ENCODE measurements at regions not wholly inside any gene's neighbourhood (a gene's known extent, or its start where the extent isn't known, plus 50 kb on each side); places are given as distances from the start of the nearest gene placed in this dataset.
"Not testable (repeated sequence)": the region's sequence is repeated elsewhere in the genome, so short reads cannot be mapped to it uniquely, and the experiment has no call there.

- 95 to 96% (median 95%) methylated on average over 21 to 22 of the region's 22 CpGs for WGBS, 4 donors
- Histone ChIP-seq H3K4me1 (peaks cover 0 to 12% (median 5%) of the 10 kb centered on the region in 12 donors), H3K27me3 (peaks cover 0 to 3% (median 0%) of the 10 kb centered on the region in 9 donors), H3K4me3 (no peak overlapping the region), H3K36me3 (no peaks in the 10 kb centered on the region), H3K9me3 (no peaks in the 10 kb centered on the region), H3K27ac (no peak overlapping the region)
- DNase-seq (no peak), ATAC-seq (no peak)
- intact Hi-C loops (cut with DNase I) = no loop called here
- no peak for TF ChIP-seq POLR2A (IDR thresholded peaks at IDR 0.05)
- TF ChIP-seq CTCF (IDR thresholded peaks at IDR 0.05) = no peak
Measured at GRCh38 chr14:103231376-103232019, 102.5 kb upstream of the EIF5 start.

DNA sequence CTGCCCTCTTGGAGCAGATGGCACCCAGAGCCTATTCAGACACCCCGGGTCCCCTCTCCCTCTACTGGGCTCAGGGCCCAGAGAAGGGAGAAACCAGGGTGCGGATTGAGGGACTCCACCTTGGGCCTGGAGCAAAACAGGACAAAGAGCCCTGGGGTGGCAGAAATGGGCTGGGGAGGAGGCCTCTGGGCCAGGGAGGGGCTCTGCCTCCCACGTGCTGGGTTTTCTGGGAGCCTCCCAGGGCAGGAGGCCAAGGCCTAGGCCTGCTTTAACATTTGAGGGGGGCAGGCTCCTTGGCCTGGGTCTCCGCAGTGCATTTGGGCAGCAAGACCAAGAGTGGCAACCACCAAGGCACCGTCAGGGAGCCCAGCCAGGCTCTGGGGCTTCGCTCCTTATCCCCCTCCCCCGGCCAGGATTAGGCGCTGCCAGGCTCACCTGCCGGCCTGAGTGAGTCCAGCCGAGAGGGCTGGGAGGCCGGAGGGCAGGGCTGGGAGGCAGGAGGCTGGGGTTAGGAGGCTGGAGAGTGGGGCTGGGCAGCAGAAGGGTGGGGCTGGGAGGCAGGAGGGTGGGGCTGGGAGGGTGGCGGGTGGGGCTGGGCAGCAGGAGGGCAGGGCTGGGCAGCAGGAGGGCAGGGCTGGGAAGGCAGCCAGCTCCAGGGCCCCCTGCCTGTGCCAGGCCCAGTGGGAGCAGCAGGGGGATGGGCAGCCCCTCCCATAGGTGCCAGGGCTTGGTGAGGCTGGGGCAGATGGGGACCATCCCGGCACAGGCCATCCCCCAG, 101.8 kb upstream of the EIF5 start:
- ATAC-seq (peak in 1 of 4 donors; percentile 35), DNase-seq (peak in 1 of 5 donors; percentile 41)
- 84 to 90% (median 88%) methylated on average over 10 to 13 of the region's 13 CpGs for WGBS, 4 donors
- Histone ChIP-seq H3K27me3 (peaks cover 0 to 3% (median 0%) of the 10 kb centered on the region in 9 donors), H3K4me3 (no peak overlapping the region), H3K36me3 (no peaks in the 10 kb centered on the region), H3K27ac (no peak overlapping the region), H3K9me3 (no peaks in the 10 kb centered on the region), H3K4me1 (peaks cover 0 to 12% (median 5%) of the 10 kb centered on the region in 12 donors)
- intact Hi-C loops (cut with DNase I) = no loop called here
- no peak for TF ChIP-seq CTCF (IDR thresholded peaks at IDR 0.05)
- no peak for TF ChIP-seq POLR2A (IDR thresholded peaks at IDR 0.05)

DNA sequence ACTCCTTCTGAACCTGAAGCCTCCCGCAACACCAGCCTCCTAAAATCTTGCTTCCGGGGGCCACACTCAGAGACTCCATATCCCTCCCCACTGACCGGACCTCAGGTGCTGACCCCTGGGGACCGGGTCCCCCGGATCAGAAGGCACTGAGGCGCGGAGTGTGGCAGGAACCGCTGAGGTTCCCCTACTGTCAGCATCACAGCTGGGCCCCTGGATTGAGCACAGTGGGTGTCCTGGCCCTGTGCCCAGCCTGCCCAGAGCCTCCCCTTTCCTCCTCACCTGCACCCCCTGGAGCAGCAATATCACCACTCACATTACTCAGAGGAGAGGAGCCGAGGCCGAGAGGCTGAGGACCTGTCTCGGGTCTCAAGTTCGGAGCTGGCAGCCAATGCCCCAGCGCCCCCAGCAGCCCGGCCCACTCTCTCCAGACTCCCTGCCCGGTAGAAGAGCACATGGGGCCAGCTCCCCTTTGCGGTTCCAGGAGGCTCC, 101.2 kb upstream of the EIF5 start:
- no peak overlapping the region for H3K4me3 ChIP-seq
- peaks cover 0 to 3% (median 0%) of the 10 kb centered on the region in 9 donors for H3K27me3 ChIP-seq
- H3K4me1 ChIP-seq = peaks cover 0 to 12% (median 5%) of the 10 kb centered on the region in 12 donors
- DNase-seq = peak in 1 of 5 donors; percentile 47
- no peak for TF ChIP-seq POLR2A (IDR thresholded peaks at IDR 0.05)
- TF ChIP-seq CTCF (IDR thresholded peaks at IDR 0.05) = no peak
- H3K36me3 ChIP-seq = no peaks in the 10 kb centered on the region
- 86 to 95% (median 91%) methylated on average over 3 to 16 of the region's 16 CpGs for WGBS, 4 donors
- H3K27ac ChIP-seq = no peak overlapping the region
- no peak for ATAC-seq
- H3K9me3 ChIP-seq = peaks cover 0 to 4% (median 0%) of the 10 kb centered on the region in 12 donors
- intact Hi-C loops (cut with DNase I) = no loop called here

GRCh38 chr14:103233328-103233727, 100.7 kb upstream of the EIF5 start:
- no peak overlapping the region for H3K27ac ChIP-seq
- intact Hi-C loops (cut with DNase I) = no loop called here
- H3K9me3 ChIP-seq = peaks cover 0 to 9% (median 2%) of the 10 kb centered on the region in 12 donors
- no peak for ATAC-seq
- H3K4me1 ChIP-seq = peaks cover 0 to 12% (median 5%) of the 10 kb centered on the region in 12 donors
- no peak for TF ChIP-seq CTCF (IDR thresholded peaks at IDR 0.05)
- no peak for TF ChIP-seq POLR2A (IDR thresholded peaks at IDR 0.05)
- no peak overlapping the region for H3K4me3 ChIP-seq
- H3K27me3 ChIP-seq = peaks cover 0 to 3% (median 0%) of the 10 kb centered on the region in 9 donors
- no peaks in the 10 kb centered on the region for H3K36me3 ChIP-seq
- DNase-seq = no peak
- WGBS, 4 donors = 94 to 100% (median 97%) methylated on average over 3 of the region's 3 CpGs

GRCh38 chr14:103234826-103235225, 99.2 kb upstream of the EIF5 start:
- peaks cover 0 to 12% (median 5%) of the 10 kb centered on the region in 12 donors for H3K4me1 ChIP-seq
- 65 to 84% (median 75%) methylated on average over 9 of the region's 9 CpGs for WGBS, 4 donors
- not testable (repeated sequence) for ATAC-seq, H3K27me3 ChIP-seq, H3K27ac ChIP-seq, DNase-seq, H3K36me3 ChIP-seq, H3K4me3 ChIP-seq
- intact Hi-C loops (cut with DNase I) = loop anchor here in 1 of 10 donors (5.0 kb wide), 1 partner anchor 58 kb away; no protein-coding TSS in a partner anchor
- H3K9me3 ChIP-seq = peaks cover 0 to 24% (median 11%) of the 10 kb centered on the region in 12 donors

DNA sequence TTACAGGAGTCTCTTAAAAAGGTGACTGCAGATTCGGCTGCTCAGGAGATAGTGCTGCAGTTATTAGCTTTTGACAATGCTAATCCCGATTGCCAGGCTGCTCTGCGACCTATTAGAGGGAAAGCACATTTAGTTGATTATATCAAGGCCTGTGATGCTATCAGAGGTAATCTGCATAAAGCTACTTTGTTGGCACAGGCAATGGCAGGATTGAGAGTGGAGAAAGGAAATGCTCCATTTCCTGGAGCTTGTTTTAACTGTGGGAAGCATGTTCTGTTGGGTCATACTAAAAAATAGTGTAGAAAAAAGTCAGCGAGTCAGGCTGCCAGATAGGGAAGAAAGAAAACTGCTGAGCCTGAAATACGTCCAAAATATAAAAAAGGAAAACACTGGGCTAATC, 98.5 kb upstream of the EIF5 start:
- peaks cover 0 to 24% (median 12%) of the 10 kb centered on the region in 12 donors for H3K9me3 ChIP-seq
- intact Hi-C loops (cut with DNase I) = loop anchor here in 1 of 10 donors (5.0 kb wide), 1 partner anchor 58 kb away; no protein-coding TSS in a partner anchor
- not testable (repeated sequence) for DNase-seq, ATAC-seq, H3K27me3 ChIP-seq, H3K36me3 ChIP-seq, H3K4me3 ChIP-seq
- H3K27ac ChIP-seq = peak overlapping the region in 1 of 12 donors; percentile 39
- WGBS, 4 donors = 37 to 56% (median 45%) methylated on average over 5 of the region's 5 CpGs
- peaks cover 0 to 12% (median 5%) of the 10 kb centered on the region in 12 donors for H3K4me1 ChIP-seq
